ENCODE measurements at regions not wholly inside any gene's neighbourhood (a gene's known extent, or its start where the extent isn't known, plus 50 kb on each side); places are given as distances from the start of the nearest gene placed in this dataset.

- DNase-seq, result no peak
These were observed 54.0 kb upstream of the PRDM11 start for GRCh38 chr11:45092404-45092785.

- no peak for DNase-seq
These were observed 53.3 kb upstream of the PRDM11 start for GRCh38 chr11:45092901-45093760.

GRCh38 chr11:45093761-45094455, 52.5 kb upstream of the PRDM11 start:
- DNase-seq, result no peak

GRCh38 chr11:45094958-45095690, 51.3 kb upstream of the PRDM11 start:
- no peak for DNase-seq

- no peak for DNase-seq
These were observed 50.8 kb upstream of the PRDM11 start for GRCh38 chr11:45095691-45096010.

GRCh38 chr11:45096636-45097035, 49.8 kb upstream of the PRDM11 start:
- no peak for DNase-seq

Data from NCI-H2029 treated with DMSO at 0.1 percent for 48 hours (cell line).